AG10803 (cell line): ENCODE measurements at regions not wholly inside any gene's neighbourhood (a gene's known extent, or its start where the extent isn't known, plus 50 kb on each side); places are given as distances from the start of the nearest gene placed in this dataset.

ENCODE experiments used
- DNase-seq: peaks from one replicate; pipeline ENCODE4 v3.0.0; 2010; ENCODE audit warnings: low read depth
- H3K4me3 ChIP-seq: 2 replicates; pipeline ENCODE4 v1.5.1; 2011; ENCODE audit warnings: mild to moderate bottlenecking, low read length, control low read depth
- CTCF ChIP-seq: conservative IDR thresholded peaks from 2 replicates; pipeline ENCODE4 v1.5.1; 2011; ENCODE audit warnings: mild to moderate bottlenecking, low read length, control low read depth, inconsistent platforms

- DNase-seq = peak; percentile 77
- H3K4me3 ChIP-seq = no peak overlapping the region
- no peak for TF ChIP-seq CTCF
Measured at GRCh38 chrX:52425775-52426174, 57.0 kb downstream of the XAGE2 start.

GRCh38 chrX:52426810-52427209, 58.0 kb downstream of the XAGE2 start:
- DNase-seq = no peak
- no peak overlapping the region for H3K4me3 ChIP-seq
- TF ChIP-seq CTCF = no peak

GRCh38 chrX:52437212-52437611, 58.4 kb upstream of the XAGE1A start:
- peak; percentile 32 for DNase-seq
- no peak for TF ChIP-seq CTCF
- no peak overlapping the region for H3K4me3 ChIP-seq
